Ishikawa (cell line): ENCODE measurements at regions not wholly inside any gene's neighbourhood (a gene's known extent, or its start where the extent isn't known, plus 50 kb on each side); places are given as distances from the start of the nearest gene placed in this dataset.

Experiments used
- CEBPB ChIP-seq: IDR thresholded peaks from 2 replicates; pipeline ENCODE4 v1.6.1; 2012
- CREB1 ChIP-seq: IDR thresholded peaks from 2 replicates; pipeline ENCODE4 v1.6.1; 2012; ENCODE audit warnings: low read depth
- EGR1 ChIP-seq: IDR thresholded peaks from 2 replicates; pipeline ENCODE4 v1.6.1; 2012
- EP300 ChIP-seq: IDR thresholded peaks from 2 replicates; pipeline ENCODE4 v1.6.1; 2012; ENCODE audit warnings: borderline replicate concordance
- FOXM1 ChIP-seq: IDR thresholded peaks from 2 replicates; pipeline ENCODE4 v1.6.1; 2012; ENCODE audit warnings: low read depth, borderline replicate concordance
- NFIC ChIP-seq: IDR thresholded peaks from 2 replicates; pipeline ENCODE4 v1.6.1; 2012
- RAD21 ChIP-seq: IDR thresholded peaks from 2 replicates; pipeline ENCODE4 v1.6.1; 2012; ENCODE audit warnings: low read depth
- TAF1 ChIP-seq: IDR thresholded peaks from 2 replicates; pipeline ENCODE4 v1.6.1; 2012; ENCODE audit warnings: low read depth, mild to moderate bottlenecking
- TCF12 ChIP-seq: IDR thresholded peaks from 2 replicates; pipeline ENCODE4 v1.6.1; 2012; ENCODE audit warnings: low read depth
- TEAD4 ChIP-seq: IDR thresholded peaks from 2 replicates; pipeline ENCODE4 v1.6.1; 2012
- YY1 ChIP-seq: IDR thresholded peaks from 2 replicates; pipeline ENCODE4 v1.6.1; 2012; ENCODE audit warnings: low read depth
- ZBTB7A ChIP-seq: IDR thresholded peaks from 2 replicates; pipeline ENCODE4 v1.6.1; 2012; ENCODE audit warnings: low read depth
- TF ChIP-seq, protein P1 (sequence below): IDR thresholded peaks from 2 replicates; pipeline ENCODE4 v1.6.1; 2012; ENCODE audit warnings: low read depth, mild to moderate bottlenecking
- TF ChIP-seq, protein P2 (sequence below): IDR thresholded peaks from 2 replicates; pipeline ENCODE4 v1.6.1; 2012
- TF ChIP-seq, protein P3 (sequence below): IDR thresholded peaks from 2 replicates; pipeline ENCODE4 v1.6.1; 2012

DNA sequence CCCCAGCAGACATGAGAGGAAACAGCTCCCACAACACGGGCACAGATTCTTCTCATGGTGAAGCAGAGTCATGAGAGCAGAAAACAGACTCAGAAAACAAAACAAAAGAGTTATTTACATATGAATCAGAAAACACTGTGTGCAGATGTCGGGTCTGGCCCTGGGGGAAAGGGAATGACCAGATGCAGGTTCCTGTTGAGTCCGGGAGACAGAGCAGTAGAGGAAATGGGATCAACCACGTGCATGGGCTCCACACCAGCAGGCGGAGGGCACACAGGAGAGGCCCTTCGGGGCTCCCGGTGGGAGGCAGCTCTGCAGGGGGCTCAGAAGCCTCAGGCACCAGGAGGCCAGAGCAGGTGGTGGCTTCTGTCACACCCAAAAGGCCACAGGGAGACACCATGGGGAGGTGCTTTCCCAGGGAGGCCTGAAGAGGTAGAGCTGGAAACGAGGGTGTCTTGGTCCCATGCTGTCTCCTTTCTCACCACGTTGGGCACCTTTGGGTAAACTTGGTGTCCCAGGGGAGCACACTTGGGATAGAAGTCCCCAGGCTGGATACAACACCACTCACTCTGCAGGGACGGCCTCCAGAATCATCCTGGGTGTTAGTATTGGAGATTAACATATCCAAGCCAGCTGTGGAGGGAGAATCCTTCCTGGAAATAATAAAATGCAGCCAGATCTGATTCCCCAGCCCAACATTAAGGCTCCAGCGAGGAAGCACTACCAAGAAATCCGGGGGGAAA is 764.7 kb downstream of the BRD1 start:
- TF ChIP-seq, protein P1, sequence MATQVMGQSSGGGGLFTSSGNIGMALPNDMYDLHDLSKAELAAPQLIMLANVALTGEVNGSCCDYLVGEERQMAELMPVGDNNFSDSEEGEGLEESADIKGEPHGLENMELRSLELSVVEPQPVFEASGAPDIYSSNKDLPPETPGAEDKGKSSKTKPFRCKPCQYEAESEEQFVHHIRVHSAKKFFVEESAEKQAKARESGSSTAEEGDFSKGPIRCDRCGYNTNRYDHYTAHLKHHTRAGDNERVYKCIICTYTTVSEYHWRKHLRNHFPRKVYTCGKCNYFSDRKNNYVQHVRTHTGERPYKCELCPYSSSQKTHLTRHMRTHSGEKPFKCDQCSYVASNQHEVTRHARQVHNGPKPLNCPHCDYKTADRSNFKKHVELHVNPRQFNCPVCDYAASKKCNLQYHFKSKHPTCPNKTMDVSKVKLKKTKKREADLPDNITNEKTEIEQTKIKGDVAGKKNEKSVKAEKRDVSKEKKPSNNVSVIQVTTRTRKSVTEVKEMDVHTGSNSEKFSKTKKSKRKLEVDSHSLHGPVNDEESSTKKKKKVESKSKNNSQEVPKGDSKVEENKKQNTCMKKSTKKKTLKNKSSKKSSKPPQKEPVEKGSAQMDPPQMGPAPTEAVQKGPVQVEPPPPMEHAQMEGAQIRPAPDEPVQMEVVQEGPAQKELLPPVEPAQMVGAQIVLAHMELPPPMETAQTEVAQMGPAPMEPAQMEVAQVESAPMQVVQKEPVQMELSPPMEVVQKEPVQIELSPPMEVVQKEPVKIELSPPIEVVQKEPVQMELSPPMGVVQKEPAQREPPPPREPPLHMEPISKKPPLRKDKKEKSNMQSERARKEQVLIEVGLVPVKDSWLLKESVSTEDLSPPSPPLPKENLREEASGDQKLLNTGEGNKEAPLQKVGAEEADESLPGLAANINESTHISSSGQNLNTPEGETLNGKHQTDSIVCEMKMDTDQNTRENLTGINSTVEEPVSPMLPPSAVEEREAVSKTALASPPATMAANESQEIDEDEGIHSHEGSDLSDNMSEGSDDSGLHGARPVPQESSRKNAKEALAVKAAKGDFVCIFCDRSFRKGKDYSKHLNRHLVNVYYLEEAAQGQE: no peak
- TF ChIP-seq ZBTB7A: no peak
- TF ChIP-seq NFIC: no peak
- TF ChIP-seq FOXM1: no peak

DNA sequence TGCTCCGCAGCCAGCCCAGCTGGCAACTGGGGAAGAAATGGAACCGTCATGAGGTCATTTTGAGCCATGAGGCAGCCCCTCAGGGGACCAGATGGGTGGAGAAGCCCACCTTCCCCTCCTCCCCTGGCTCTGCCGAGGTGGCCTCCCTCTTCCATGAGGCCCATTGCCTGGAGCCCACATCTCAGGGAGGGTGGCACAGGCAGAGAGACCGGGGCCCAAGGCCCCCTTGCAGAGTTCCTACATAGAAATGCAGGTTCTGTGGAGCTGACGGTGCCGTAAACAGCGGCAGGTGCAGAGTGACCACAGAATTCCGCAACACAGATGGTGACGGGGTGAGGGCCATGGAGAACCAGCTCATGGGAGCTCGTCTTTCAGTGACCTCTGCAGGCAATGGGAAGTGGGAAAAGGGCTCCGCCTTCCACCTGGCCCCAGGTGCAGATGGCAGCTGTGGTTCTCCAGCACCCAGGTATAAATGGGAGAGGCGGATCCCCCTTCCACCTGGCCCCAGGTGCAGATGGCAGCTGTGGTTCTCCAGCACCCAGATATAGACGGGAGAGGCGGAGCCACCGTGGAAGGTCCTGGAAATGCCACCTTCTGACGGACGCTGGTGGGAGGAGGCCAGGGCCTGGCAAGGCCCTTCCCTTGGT is 765.4 kb downstream of the BRD1 start:
- TF ChIP-seq TCF12: no peak
- no peak for TF ChIP-seq TEAD4
- TF ChIP-seq, protein P2, sequence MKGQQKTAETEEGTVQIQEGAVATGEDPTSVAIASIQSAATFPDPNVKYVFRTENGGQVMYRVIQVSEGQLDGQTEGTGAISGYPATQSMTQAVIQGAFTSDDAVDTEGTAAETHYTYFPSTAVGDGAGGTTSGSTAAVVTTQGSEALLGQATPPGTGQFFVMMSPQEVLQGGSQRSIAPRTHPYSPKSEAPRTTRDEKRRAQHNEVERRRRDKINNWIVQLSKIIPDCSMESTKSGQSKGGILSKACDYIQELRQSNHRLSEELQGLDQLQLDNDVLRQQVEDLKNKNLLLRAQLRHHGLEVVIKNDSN: no peak
- TF ChIP-seq CREB1: no peak
- no peak for TF ChIP-seq EP300
- no peak for TF ChIP-seq CEBPB
- TF ChIP-seq TAF1: no peak

GRCh38 chr22:49057910-49058309 is 769.8 kb downstream of the BRD1 start:
- TF ChIP-seq TEAD4 (no peak), YY1 (no peak), NFIC (no peak), EP300 (no peak), RAD21 (no peak), CREB1 (no peak), CEBPB (no peak), ZBTB7A (no peak), TAF1 (no peak), EGR1 (no peak), FOXM1 (no peak), TCF12 (no peak)
- TF ChIP-seq, protein P1: no peak
- TF ChIP-seq, protein P3, sequence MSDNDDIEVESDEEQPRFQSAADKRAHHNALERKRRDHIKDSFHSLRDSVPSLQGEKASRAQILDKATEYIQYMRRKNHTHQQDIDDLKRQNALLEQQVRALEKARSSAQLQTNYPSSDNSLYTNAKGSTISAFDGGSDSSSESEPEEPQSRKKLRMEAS: no peak
- TF ChIP-seq, protein P2: no peak

- no peak for TF ChIP-seq TCF12
- no peak for TF ChIP-seq RAD21
- TF ChIP-seq FOXM1: no peak
- no peak for TF ChIP-seq NFIC
- no peak for TF ChIP-seq EGR1
- TF ChIP-seq, protein P3: no peak
- TF ChIP-seq, protein P1: no peak
- TF ChIP-seq CEBPB: no peak
- TF ChIP-seq TEAD4: no peak
- no peak for TF ChIP-seq CREB1
- TF ChIP-seq ZBTB7A: no peak
- no peak for TF ChIP-seq YY1
- no peak for TF ChIP-seq TAF1
- TF ChIP-seq, protein P2: no peak
- no peak for TF ChIP-seq EP300
These were observed 771.4 kb downstream of the BRD1 start for GRCh38 chr22:49056301-49056700.
